ENCODE measurements at regions not wholly inside any gene's neighbourhood (a gene's known extent, or its start where the extent isn't known, plus 50 kb on each side); places are given as distances from the start of the nearest gene placed in this dataset.

GRCh38 chr1:58418283-58419228, 128.0 kb downstream of the OMA1 start:
- intact Hi-C loops (cut with micrococcal nuclease; ENCODE audit: unreplicated experiment), result no loop called here
- ChIA-PET POLR2A (no interaction called here), RAD21 (ENCODE audit: unreplicated experiment) (no interaction called here), SMC1A (ENCODE audit: uncharacterized antibody, unreplicated experiment) (no interaction called here), CTCF (interaction anchor here (1.7 kb wide), 1 partner anchor 19 kb away, joined by 3 read pairs; no protein-coding TSS in a partner anchor)
- H3K27ac ChIP-seq (ENCODE audit: control insufficient read depth, insufficient read depth), result no peak overlapping the region
- no peak overlapping the region for H3K4me3 ChIP-seq
- no peaks in the 10 kb centered on the region for H3K36me3 ChIP-seq (ENCODE audit: control insufficient read depth in 2 of 2, insufficient read depth in 2 of 2, low read length in 1 of 2)
- TF ChIP-seq IRF3 (IDR thresholded peaks at IDR 0.05), result no peak
- TF ChIP-seq RCOR1 (conservative IDR thresholded peaks at IDR 0.05; ENCODE audit: low read depth, low read length), result no peak
- TF ChIP-seq MLLT1 (IDR thresholded peaks at IDR 0.05), result no peak
- no peak for TF ChIP-seq CBX5 (IDR thresholded peaks at IDR 0.05; ENCODE audit: low read depth)
- TF ChIP-seq NFYB (IDR thresholded peaks at IDR 0.05; ENCODE audit: insufficient read depth, low read depth, low read length), result no peak
- TF ChIP-seq BHLHE40 (IDR thresholded peaks at IDR 0.05; ENCODE audit: borderline replicate concordance in 1 of 2, low read depth in 2 of 2, low read length in 1 of 2), result no peak
- TF ChIP-seq CTCF (IDR thresholded peaks at IDR 0.05 in 2 of 3, conservative IDR thresholded peaks at IDR 0.05 in 1 of 3; ENCODE audit: control insufficient read depth in 2 of 3, extremely low read depth in 1 of 3, insufficient read depth in 1 of 3, low read depth in 3 of 3, low read length in 3 of 3), result no peak
- TF ChIP-seq HDAC2 (IDR thresholded peaks at IDR 0.05), result no peak
- no peak for TF ChIP-seq STAT1 (conservative IDR thresholded peaks at IDR 0.05)
- no peak for TF ChIP-seq TBL1XR1 (IDR thresholded peaks at IDR 0.05; ENCODE audit: low read depth, low read length)
- TF ChIP-seq BMI1 (IDR thresholded peaks at IDR 0.05; ENCODE audit: borderline replicate concordance), result no peak
- TF ChIP-seq RUNX3 (IDR thresholded peaks at IDR 0.05; ENCODE audit: low read length), result no peak
- no peak for TF ChIP-seq TCF12 (IDR thresholded peaks at IDR 0.05; ENCODE audit: low read depth, low read length)
- TF ChIP-seq RAD21 (IDR thresholded peaks at IDR 0.05; ENCODE audit: insufficient read depth, low read depth, low read length), result no peak
- no peak for ATAC-seq
- no peaks in the 10 kb centered on the region for H4K20me1 ChIP-seq (ENCODE audit: control insufficient read depth, insufficient read depth)
- no peak for DNase-seq (ENCODE audit: low read depth, low spot score)
- WGBS (ENCODE audit: insufficient coverage, insufficient replicate concordance, low lambda C conversion rate, missing lambda C conversion rate), result 33% methylated on average over 2 of the region's 2 CpGs
- in situ Hi-C loops (cut with MboI), result no loop called here
- no peak for FAIRE-seq
- no TSS peak for BruUV-seq (replicated peaks)
- H3K27me3 ChIP-seq (replicated peaks in 1 of 2; ENCODE audit: control insufficient read depth in 2 of 2, insufficient read depth in 2 of 2, low read length in 1 of 2), result no peaks in the 10 kb centered on the region
- no peak overlapping the region for H2AFZ ChIP-seq (ENCODE audit: control insufficient read depth, low read depth, low read length)
- no peak overlapping the region for H3K4me2 ChIP-seq (ENCODE audit: control insufficient read depth, insufficient read depth)
- no peaks in the 10 kb centered on the region for H3K4me1 ChIP-seq (ENCODE audit: control insufficient read depth, insufficient read depth, low read length)
- no peaks in the 10 kb centered on the region for H3K9me3 ChIP-seq (replicated peaks; ENCODE audit: control insufficient read depth, insufficient read depth, low read length)
- no peak overlapping the region for H3K9ac ChIP-seq (ENCODE audit: control insufficient read depth, insufficient read depth, low read length)
- no peaks in the 10 kb centered on the region for H3K79me2 ChIP-seq (ENCODE audit: control insufficient read depth, insufficient read depth, low read length)

All from GM12878 (cell line).